ENCODE measurements at regions not wholly inside any gene's neighbourhood (a gene's known extent, or its start where the extent isn't known, plus 50 kb on each side); places are given as distances from the start of the nearest gene placed in this dataset.
A peak's percentile ranks its signal among the peaks of the same experiment; 100 is the strongest.

GRCh38 chr2:160550048-160550447, 56.4 kb upstream of the RBMS1 start:
- ChIA-PET CTCF (interaction anchor here (0.7 to 1.5 kb wide), 4 partner anchors 14 to 368 kb away, joined by 3 to 4 read pairs (median 3); no protein-coding TSS in a partner anchor), POLR2A (no interaction called here)
- Histone ChIP-seq H3K27ac (ENCODE audit: insufficient read depth in 1 of 2, low read depth in 1 of 2, low read length in 2 of 2, poor library complexity in 1 of 2, severe bottlenecking in 2 of 2) (no peak overlapping the region), H3K4me1 (ENCODE audit: control extremely low read depth in 1 of 4, control insufficient read depth in 4 of 4, insufficient read depth in 4 of 4, low read length in 3 of 4) (peaks cover 0 to 5% (median 0%) of the 10 kb centered on the region in 4 experiments), H3K27me3 (replicated peaks in 2 of 5; ENCODE audit: control insufficient read depth in 4 of 5, insufficient read depth in 5 of 5, low read length in 4 of 5) (no peaks in the 10 kb centered on the region), H3K36me3 (ENCODE audit: control insufficient read depth in 4 of 4, insufficient read depth in 4 of 4, low read length in 3 of 4) (no peaks in the 10 kb centered on the region), H3K4me3 (ENCODE audit: control insufficient read depth in 1 of 7, extremely low read depth in 1 of 7, insufficient read depth in 4 of 7, low read depth in 2 of 7, low read length in 6 of 7) (no peak overlapping the region), H3K9me3 (ENCODE audit: control extremely low read depth in 1 of 5, control insufficient read depth in 4 of 5, insufficient read depth in 2 of 5, low read depth in 1 of 5, low read length in 4 of 5) (no peaks in the 10 kb centered on the region)
- WGBS (ENCODE audit: insufficient coverage): 100% methylated on average over 1 of the region's 2 CpGs
- no peak for DNase-seq

- 0% methylated on average over 2 of the region's 4 CpGs for WGBS (ENCODE audit: insufficient coverage)
- no peak overlapping the region for H3K27ac ChIP-seq (ENCODE audit: insufficient read depth in 1 of 2, low read depth in 1 of 2, low read length in 2 of 2, poor library complexity in 1 of 2, severe bottlenecking in 2 of 2)
- H3K36me3 ChIP-seq (ENCODE audit: control insufficient read depth in 4 of 4, insufficient read depth in 4 of 4, low read length in 3 of 4): no peaks in the 10 kb centered on the region
- no peak overlapping the region for H3K4me3 ChIP-seq (ENCODE audit: control insufficient read depth in 1 of 7, extremely low read depth in 1 of 7, insufficient read depth in 4 of 7, low read depth in 2 of 7, low read length in 6 of 7)
- CTCF ChIA-PET: interaction anchor here (1.3 to 1.5 kb wide), 2 partner anchors 198 to 366 kb away, joined by 3 to 4 read pairs; no protein-coding TSS in a partner anchor
- POLR2A ChIA-PET: no interaction called here
- no peaks in the 10 kb centered on the region for H3K27me3 ChIP-seq (replicated peaks in 2 of 5; ENCODE audit: control insufficient read depth in 4 of 5, insufficient read depth in 5 of 5, low read length in 4 of 5)
- DNase-seq: peak; percentile 7 to 65 (median 56)
- H3K4me1 ChIP-seq (ENCODE audit: control extremely low read depth in 1 of 4, control insufficient read depth in 4 of 4, insufficient read depth in 4 of 4, low read length in 3 of 4): peaks cover 0 to 5% (median 0%) of the 10 kb centered on the region in 4 experiments
- no peaks in the 10 kb centered on the region for H3K9me3 ChIP-seq (ENCODE audit: control extremely low read depth in 1 of 5, control insufficient read depth in 4 of 5, insufficient read depth in 2 of 5, low read depth in 1 of 5, low read length in 4 of 5)
Observed at GRCh38 chr2:160551259-160551658, 57.7 kb upstream of the RBMS1 start.

GRCh38 chr2:160555420-160556071, 61.9 kb upstream of the RBMS1 start:
- Histone ChIP-seq H3K4me3 (ENCODE audit: control insufficient read depth in 1 of 7, extremely low read depth in 1 of 7, insufficient read depth in 4 of 7, low read depth in 2 of 7, low read length in 6 of 7) (no peak overlapping the region), H3K9me3 (ENCODE audit: control extremely low read depth in 1 of 5, control insufficient read depth in 4 of 5, insufficient read depth in 2 of 5, low read depth in 1 of 5, low read length in 4 of 5) (no peaks in the 10 kb centered on the region), H3K27me3 (replicated peaks in 2 of 5; ENCODE audit: control insufficient read depth in 4 of 5, insufficient read depth in 5 of 5, low read length in 4 of 5) (no peaks in the 10 kb centered on the region), H3K4me1 (ENCODE audit: control extremely low read depth in 1 of 4, control insufficient read depth in 4 of 4, insufficient read depth in 4 of 4, low read length in 3 of 4) (peaks cover 0 to 5% (median 0%) of the 10 kb centered on the region in 4 experiments), H3K36me3 (ENCODE audit: control insufficient read depth in 4 of 4, insufficient read depth in 4 of 4, low read length in 3 of 4) (no peaks in the 10 kb centered on the region), H3K27ac (ENCODE audit: insufficient read depth in 1 of 2, low read depth in 1 of 2, low read length in 2 of 2, poor library complexity in 1 of 2, severe bottlenecking in 2 of 2) (no peak overlapping the region)
- CTCF ChIA-PET: no interaction called here
- no peak for DNase-seq
- WGBS (ENCODE audit: insufficient coverage): 100% methylated on average over 1 of the region's 6 CpGs
- POLR2A ChIA-PET: no interaction called here

- no peak overlapping the region for H3K27ac ChIP-seq (ENCODE audit: insufficient read depth in 1 of 2, low read depth in 1 of 2, low read length in 2 of 2, poor library complexity in 1 of 2, severe bottlenecking in 2 of 2)
- H3K9me3 ChIP-seq (ENCODE audit: control extremely low read depth in 1 of 5, control insufficient read depth in 4 of 5, insufficient read depth in 2 of 5, low read depth in 1 of 5, low read length in 4 of 5): no peaks in the 10 kb centered on the region
- CTCF ChIA-PET: no interaction called here
- H3K27me3 ChIP-seq (replicated peaks in 2 of 5; ENCODE audit: control insufficient read depth in 4 of 5, insufficient read depth in 5 of 5, low read length in 4 of 5): no peaks in the 10 kb centered on the region
- H3K4me3 ChIP-seq (ENCODE audit: control insufficient read depth in 1 of 7, extremely low read depth in 1 of 7, insufficient read depth in 4 of 7, low read depth in 2 of 7, low read length in 6 of 7): no peak overlapping the region
- no peaks in the 10 kb centered on the region for H3K36me3 ChIP-seq (ENCODE audit: control insufficient read depth in 4 of 4, insufficient read depth in 4 of 4, low read length in 3 of 4)
- WGBS (ENCODE audit: insufficient coverage): 94% methylated on average over 3 of the region's 3 CpGs
- peaks cover 0 to 3% (median 0%) of the 10 kb centered on the region in 4 experiments for H3K4me1 ChIP-seq (ENCODE audit: control extremely low read depth in 1 of 4, control insufficient read depth in 4 of 4, insufficient read depth in 4 of 4, low read length in 3 of 4)
- POLR2A ChIA-PET: no interaction called here
- DNase-seq: no peak
Observed at GRCh38 chr2:160557903-160558302, 64.3 kb upstream of the RBMS1 start.

GRCh38 chr2:160558531-160558930, 64.9 kb upstream of the RBMS1 start:
- Histone ChIP-seq H3K4me3 (ENCODE audit: control insufficient read depth in 1 of 7, extremely low read depth in 1 of 7, insufficient read depth in 4 of 7, low read depth in 2 of 7, low read length in 6 of 7) (no peak overlapping the region), H3K9me3 (ENCODE audit: control extremely low read depth in 1 of 5, control insufficient read depth in 4 of 5, insufficient read depth in 2 of 5, low read depth in 1 of 5, low read length in 4 of 5) (no peaks in the 10 kb centered on the region), H3K36me3 (ENCODE audit: control insufficient read depth in 4 of 4, insufficient read depth in 4 of 4, low read length in 3 of 4) (no peaks in the 10 kb centered on the region), H3K27me3 (replicated peaks in 2 of 5; ENCODE audit: control insufficient read depth in 4 of 5, insufficient read depth in 5 of 5, low read length in 4 of 5) (no peaks in the 10 kb centered on the region), H3K4me1 (ENCODE audit: control extremely low read depth in 1 of 4, control insufficient read depth in 4 of 4, insufficient read depth in 4 of 4, low read length in 3 of 4) (peaks cover 0 to 3% (median 0%) of the 10 kb centered on the region in 4 experiments), H3K27ac (ENCODE audit: insufficient read depth in 1 of 2, low read depth in 1 of 2, low read length in 2 of 2, poor library complexity in 1 of 2, severe bottlenecking in 2 of 2) (no peak overlapping the region)
- 95% methylated on average over 2 of the region's 5 CpGs for WGBS (ENCODE audit: insufficient coverage)
- POLR2A ChIA-PET: no interaction called here
- DNase-seq: no peak
- CTCF ChIA-PET: interaction anchor here (0.6 kb wide), 1 partner anchor 24 kb away, joined by 4 read pairs; no protein-coding TSS in a partner anchor

- Histone ChIP-seq H3K4me1 (ENCODE audit: control extremely low read depth in 1 of 4, control insufficient read depth in 4 of 4, insufficient read depth in 4 of 4, low read length in 3 of 4) (peaks cover 0 to 8% (median 5%) of the 10 kb centered on the region in 4 experiments), H3K4me3 (ENCODE audit: control insufficient read depth in 1 of 7, extremely low read depth in 1 of 7, insufficient read depth in 4 of 7, low read depth in 2 of 7, low read length in 6 of 7) (no peak overlapping the region), H3K27me3 (replicated peaks in 2 of 5; ENCODE audit: control insufficient read depth in 4 of 5, insufficient read depth in 5 of 5, low read length in 4 of 5) (no peaks in the 10 kb centered on the region), H3K9me3 (ENCODE audit: control extremely low read depth in 1 of 5, control insufficient read depth in 4 of 5, insufficient read depth in 2 of 5, low read depth in 1 of 5, low read length in 4 of 5) (no peaks in the 10 kb centered on the region), H3K36me3 (ENCODE audit: control insufficient read depth in 4 of 4, insufficient read depth in 4 of 4, low read length in 3 of 4) (no peaks in the 10 kb centered on the region), H3K27ac (ENCODE audit: insufficient read depth in 1 of 2, low read depth in 1 of 2, low read length in 2 of 2, poor library complexity in 1 of 2, severe bottlenecking in 2 of 2) (no peak overlapping the region)
- peak; percentile 32 to 79 (median 76) for DNase-seq
- WGBS (ENCODE audit: insufficient coverage): no CpG with 5 or more reads among the region's 4 CpGs
- ChIA-PET CTCF (interaction anchor here (1.1 to 1.3 kb wide), 2 partner anchors 14 to 110 kb away, joined by 3 to 5 read pairs; no protein-coding TSS in a partner anchor), POLR2A (no interaction called here)
Observed at GRCh38 chr2:160561551-160562295, 68.1 kb upstream of the RBMS1 start.

GRCh38 chr2:160562730-160563129, 69.1 kb upstream of the RBMS1 start:
- H3K4me3 ChIP-seq (ENCODE audit: control insufficient read depth in 1 of 7, extremely low read depth in 1 of 7, insufficient read depth in 4 of 7, low read depth in 2 of 7, low read length in 6 of 7): no peak overlapping the region
- H3K27ac ChIP-seq (ENCODE audit: insufficient read depth in 1 of 2, low read depth in 1 of 2, low read length in 2 of 2, poor library complexity in 1 of 2, severe bottlenecking in 2 of 2): no peak overlapping the region
- H3K27me3 ChIP-seq (replicated peaks in 2 of 5; ENCODE audit: control insufficient read depth in 4 of 5, insufficient read depth in 5 of 5, low read length in 4 of 5): no peaks in the 10 kb centered on the region
- no peaks in the 10 kb centered on the region for H3K9me3 ChIP-seq (ENCODE audit: control extremely low read depth in 1 of 5, control insufficient read depth in 4 of 5, insufficient read depth in 2 of 5, low read depth in 1 of 5, low read length in 4 of 5)
- no peaks in the 10 kb centered on the region for H3K36me3 ChIP-seq (ENCODE audit: control insufficient read depth in 4 of 4, insufficient read depth in 4 of 4, low read length in 3 of 4)
- DNase-seq: no peak
- peaks cover 0 to 8% (median 5%) of the 10 kb centered on the region in 4 experiments for H3K4me1 ChIP-seq (ENCODE audit: control extremely low read depth in 1 of 4, control insufficient read depth in 4 of 4, insufficient read depth in 4 of 4, low read length in 3 of 4)
- ChIA-PET POLR2A (no interaction called here), CTCF (interaction anchor here (1.0 to 1.3 kb wide), 3 partner anchors 13 to 156 kb away, joined by 3 to 5 read pairs (median 3); no protein-coding TSS in a partner anchor)
- WGBS (ENCODE audit: insufficient coverage): no CpG with 5 or more reads among the region's 2 CpGs

All from common myeloid progenitor, CD34-positive (primary cell).